Motor neuron (in vitro differentiated cells): ENCODE measurements at regions not wholly inside any gene's neighbourhood (a gene's known extent, or its start where the extent isn't known, plus 50 kb on each side); places are given as distances from the start of the nearest gene placed in this dataset.

Source experiments
- ATAC-seq, 8 experiments: fragments of 200-7000 bp; cut with Tn5 transposase; replicated peaks in 6 of 8; 2 replicates each; pipeline ENCODE4 v1.8.0; 2021; ENCODE audit warnings: mild to moderate bottlenecking in 8 of 8, moderate library complexity in 8 of 8
- H3K27ac ChIP-seq, 2 donors: fragments of 250-450 bp; sonication (Bioruptor Pico); 2 replicates each; pipeline ENCODE4 v1.9.0; 2021; ENCODE audit warnings: antibody characterized with exemption in 2 of 2, mild to moderate bottlenecking in 2 of 2, moderate library complexity in 1 of 2
- H3K4me1 ChIP-seq, 2 donors: fragments of 250-450 bp; sonication (Bioruptor Pico); replicated peaks in 1 of 2; 2 replicates each; pipeline ENCODE4 v1.6.1; 2021; ENCODE audit warnings: antibody characterized with exemption in 2 of 2, mild to moderate bottlenecking in 2 of 2, moderate library complexity in 1 of 2
- H3K4me3 ChIP-seq, 5 donors: fragments of 250-450 bp; sonication (Bioruptor Pico); 2 replicates each; pipeline ENCODE4 v1.9.0; 2021; ENCODE audit warnings: antibody characterized with exemption in 5 of 5, mild to moderate bottlenecking in 5 of 5, moderate library complexity in 4 of 5
- WGBS, 10 experiments: fragments of 450-650 bp; shearing (Covaris generic); methylation state at CpG; one replicate each; pipeline ENCODE4 v1.0.0; 2022; 5-methylcytosine and 5-hydroxymethylcytosine counted together
- in situ Hi-C, 9 experiments: fragments of 400-800 bp; cut with MboI; loops; one replicate each; pipeline ENCODE4 v1.15.0; 2021; ENCODE audit warnings: low sequenced_read_pairs in 9 of 9, low pct_unique_long_range_greater_than_20kb in 2 of 9; ENCODE audit not compliant: unreplicated experiment in 9 of 9

DNA sequence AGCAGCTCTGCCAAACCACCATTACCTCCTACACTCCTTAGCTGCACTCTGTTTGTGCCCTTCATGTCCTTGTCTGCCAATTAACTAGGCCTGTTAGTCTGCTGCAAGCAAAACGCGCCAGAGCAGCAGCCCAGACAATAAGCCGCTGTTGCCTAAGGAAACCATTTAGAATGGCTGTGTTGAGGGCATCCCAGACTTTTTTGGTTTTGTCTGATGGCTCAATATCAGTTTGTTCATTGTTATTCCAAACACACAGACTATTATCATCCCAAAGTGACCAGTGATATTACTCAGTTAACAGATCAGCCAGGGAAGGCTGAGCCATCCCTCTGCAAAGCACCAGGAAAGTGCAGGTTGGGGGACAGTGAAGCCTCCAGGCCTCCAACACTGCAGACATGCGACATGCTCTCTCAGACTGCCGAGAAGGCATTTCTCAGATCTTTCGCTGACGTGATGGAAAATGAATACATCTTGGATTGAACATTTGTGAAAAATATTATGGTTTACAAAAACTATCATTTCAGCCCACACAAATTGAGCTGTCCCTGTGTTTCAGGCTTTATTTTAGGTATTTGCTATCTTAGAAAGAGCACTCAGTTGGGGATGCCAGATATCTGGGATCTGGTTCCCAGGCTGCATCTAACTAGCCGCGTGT, 182.0 kb upstream of the HNRNPA3 start:
- Histone ChIP-seq H3K4me3 (no peak overlapping the region), H3K27ac (peak overlapping the region in 1 of 2 donors; percentile 49), H3K4me1 (peaks cover 25 to 42% of the 10 kb centered on the region in 2 donors)
- WGBS, 10 experiments: 42 to 100% (median 54%) methylated on average over 2 to 8 of the region's 9 CpGs; no CpG with 5 or more reads in 1 of the 10 experiments
- in situ Hi-C loops: no loop called here
- ATAC-seq: peak in 5 of 8 experiments; percentile 79 to 94 (median 88)

DNA sequence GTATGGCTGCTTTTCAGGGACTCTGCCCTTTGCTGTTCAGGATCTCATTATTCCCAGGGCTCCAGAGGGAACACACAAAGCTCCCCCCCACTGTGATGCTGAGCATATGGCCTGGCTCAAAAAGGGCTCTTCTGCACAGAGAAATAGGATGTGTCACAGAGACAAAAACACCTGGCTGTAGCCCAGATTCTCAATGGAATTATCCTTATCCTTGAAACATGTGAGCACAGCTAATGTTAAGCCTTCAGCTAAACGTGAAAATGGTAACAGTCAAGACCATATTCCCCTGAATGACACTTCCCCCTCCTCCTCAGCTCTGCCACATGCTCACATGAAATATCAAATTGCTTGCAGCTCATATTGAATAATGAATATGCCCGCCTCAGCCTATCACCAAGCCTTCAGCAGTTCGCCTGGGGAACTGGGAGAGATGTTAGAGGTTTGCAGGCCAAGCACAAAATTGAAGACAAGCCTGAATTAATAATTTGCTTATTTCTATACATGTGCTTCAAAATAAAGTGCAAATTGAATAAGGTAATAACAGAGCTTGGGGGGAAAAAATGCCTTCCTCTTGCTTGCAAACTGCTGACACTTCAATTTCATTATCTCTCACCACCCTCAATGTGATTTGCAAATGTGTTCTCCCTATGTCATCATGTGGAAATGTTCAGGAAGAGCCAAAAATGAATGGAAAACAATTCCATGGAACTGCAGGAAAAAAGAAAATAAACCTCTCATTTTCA, 181.0 kb upstream of the HNRNPA3 start:
- H3K4me3 ChIP-seq: no peak overlapping the region
- in situ Hi-C loops: no loop called here
- peaks cover 25 to 43% of the 10 kb centered on the region in 2 donors for H3K4me1 ChIP-seq
- peak overlapping the region; percentile 42 to 49 for H3K27ac ChIP-seq
- whole genome bisulfite sequencing, 10 experiments: 0 to 100% (median 48%) methylated on average over 1 to 3 of the region's 3 CpGs; no CpG with 5 or more reads in 2 of the 10 experiments
- peak; percentile 32 to 81 (median 76) for ATAC-seq

DNA sequence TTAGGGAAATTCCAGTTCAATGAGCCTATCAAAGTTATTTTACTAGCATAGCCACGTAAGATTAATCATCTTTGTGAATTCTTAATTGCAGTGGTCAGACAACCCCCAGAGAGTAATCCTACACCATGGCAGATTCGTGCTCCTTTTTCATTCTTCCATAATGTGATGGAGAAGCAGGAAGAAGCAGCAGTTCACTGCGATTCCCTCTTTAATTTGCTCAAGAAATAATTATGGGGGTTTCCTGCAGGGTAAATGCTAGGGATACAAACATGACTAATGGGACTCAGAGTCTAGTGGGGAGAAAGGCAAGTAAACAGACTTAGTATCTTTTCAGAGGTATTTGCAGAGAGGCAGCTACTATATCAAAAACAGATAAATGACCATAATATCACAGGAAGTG, 175.8 kb upstream of the HNRNPA3 start:
- in situ Hi-C loops: no loop called here
- H3K4me1 ChIP-seq: peaks cover 6 to 20% of the 10 kb centered on the region in 2 donors
- 0 to 83% (median 70%) methylated on average over 1 to 3 of the region's 3 CpGs for WGBS, 10 experiments
- no peak overlapping the region for H3K4me3 ChIP-seq
- peak in 2 of 8 experiments; percentile 8 to 19 for ATAC-seq
- no peak overlapping the region for H3K27ac ChIP-seq

DNA sequence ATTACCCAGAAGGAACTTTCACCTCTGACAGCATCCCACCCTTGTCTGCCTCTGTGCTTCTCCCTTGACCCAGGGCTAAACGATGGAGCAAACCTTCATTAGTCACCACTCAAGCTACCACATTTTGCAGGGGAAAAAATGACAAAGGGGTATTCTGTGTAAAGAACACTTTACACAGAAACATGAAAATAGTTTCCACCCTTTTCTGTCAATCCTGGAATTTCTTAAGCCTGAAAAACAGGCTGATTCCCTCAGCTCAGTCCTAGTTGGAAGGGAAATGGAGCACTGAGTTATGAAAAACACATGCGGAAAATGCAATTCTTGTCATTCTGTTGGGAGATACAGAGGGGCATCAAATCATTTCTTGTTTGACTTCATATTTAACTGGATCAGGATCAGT, 175.0 kb upstream of the HNRNPA3 start:
- in situ Hi-C loops: no loop called here
- ATAC-seq: no peak
- Histone ChIP-seq H3K27ac (no peak overlapping the region), H3K4me1 (peaks cover 2 to 19% of the 10 kb centered on the region in 2 donors), H3K4me3 (no peak overlapping the region)
- 0 to 100% (median 50%) methylated on average over 1 to 2 of the region's 2 CpGs; no CpG with 5 or more reads in 3 of the 10 experiments for WGBS, 10 experiments

GRCh38 chr2:177038787-177039484, 173.7 kb upstream of the HNRNPA3 start:
- in situ Hi-C loops: no loop called here
- ATAC-seq: peak in 1 of 8 experiments; percentile 25
- no peak overlapping the region for H3K27ac ChIP-seq
- no peak overlapping the region for H3K4me3 ChIP-seq
- 3 to 95% (median 72%) methylated on average over 4 to 14 of the region's 14 CpGs for WGBS, 10 experiments
- peaks cover 2 to 12% of the 10 kb centered on the region in 2 donors for H3K4me1 ChIP-seq

- Histone ChIP-seq H3K4me1 (peaks cover 2 to 12% of the 10 kb centered on the region in 2 donors), H3K4me3 (no peak overlapping the region), H3K27ac (no peak overlapping the region)
- no peak for ATAC-seq
- 10 to 100% (median 51%) methylated on average over 1 to 3 of the region's 3 CpGs for WGBS, 10 experiments
- in situ Hi-C loops: no loop called here
Measured at GRCh38 chr2:177042311-177042710, 170.3 kb upstream of the HNRNPA3 start.

DNA sequence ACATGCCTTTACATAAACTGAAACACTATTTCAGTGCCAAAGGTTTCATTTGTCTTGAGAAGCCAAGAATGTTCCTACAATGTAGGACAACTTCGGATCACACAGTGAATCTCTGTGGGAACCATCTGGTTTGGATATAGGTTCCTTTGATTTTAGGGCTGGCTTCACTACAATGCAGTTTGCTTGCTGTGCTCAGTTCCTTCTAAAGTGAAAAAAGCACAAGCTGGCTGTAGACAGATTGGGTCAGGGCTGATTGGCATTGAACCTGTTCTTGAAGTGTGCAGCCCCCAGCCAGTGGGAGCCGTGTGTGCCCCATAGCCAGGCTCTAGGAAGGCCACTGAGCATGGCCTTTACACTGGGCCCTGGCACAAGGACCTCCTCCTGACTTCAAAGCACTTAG, 167.9 kb upstream of the HNRNPA3 start:
- 0 to 83% (median 44%) methylated on average over 1 to 2 of the region's 2 CpGs; no CpG with 5 or more reads in 3 of the 10 experiments for WGBS, 10 experiments
- in situ Hi-C loops: no loop called here
- no peak for ATAC-seq

DNA sequence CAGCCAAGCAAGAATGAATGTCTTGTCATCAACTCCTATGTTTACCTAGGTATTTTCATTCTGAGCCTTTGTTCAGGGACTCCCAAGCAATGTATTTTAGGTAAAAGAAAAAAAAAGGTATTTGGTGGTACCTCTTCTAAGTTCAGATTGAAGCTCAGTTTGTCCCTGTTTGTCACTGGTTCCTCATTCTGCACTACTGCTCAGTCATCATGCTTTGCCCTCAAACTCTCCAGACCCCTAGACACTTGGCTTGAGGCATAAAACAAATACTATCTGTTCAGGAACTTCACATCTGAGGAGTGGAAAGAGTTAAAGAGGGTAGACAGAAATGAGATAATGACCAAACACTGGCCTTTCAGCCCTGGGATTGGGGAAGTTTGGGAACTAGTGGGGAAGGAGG, 163.6 kb upstream of the HNRNPA3 start:
- Histone ChIP-seq H3K27ac (no peak overlapping the region), H3K4me1 (peaks cover 14 to 20% of the 10 kb centered on the region in 2 donors), H3K4me3 (no peak overlapping the region)
- ATAC-seq: no peak
- in situ Hi-C loops: no loop called here

More for the DNA sequence above, 167.9 kb upstream of the HNRNPA3 start:
- Histone ChIP-seq H3K4me1 (peaks cover 2 to 10% of the 10 kb centered on the region in 2 donors), H3K4me3 (no peak overlapping the region), H3K27ac (no peak overlapping the region)

- in situ Hi-C loops: no loop called here
- H3K4me1 ChIP-seq: peaks cover 14 to 22% of the 10 kb centered on the region in 2 donors
- ATAC-seq: no peak
- H3K4me3 ChIP-seq: no peak overlapping the region
- H3K27ac ChIP-seq: no peak overlapping the region
- WGBS, 10 experiments: 0 to 100% (median 63%) methylated on average over 1 of the region's 1 CpG; no CpG with 5 or more reads in 2 of the 10 experiments
Measured at GRCh38 chr2:177051278-177051677, 161.3 kb upstream of the HNRNPA3 start.

DNA sequence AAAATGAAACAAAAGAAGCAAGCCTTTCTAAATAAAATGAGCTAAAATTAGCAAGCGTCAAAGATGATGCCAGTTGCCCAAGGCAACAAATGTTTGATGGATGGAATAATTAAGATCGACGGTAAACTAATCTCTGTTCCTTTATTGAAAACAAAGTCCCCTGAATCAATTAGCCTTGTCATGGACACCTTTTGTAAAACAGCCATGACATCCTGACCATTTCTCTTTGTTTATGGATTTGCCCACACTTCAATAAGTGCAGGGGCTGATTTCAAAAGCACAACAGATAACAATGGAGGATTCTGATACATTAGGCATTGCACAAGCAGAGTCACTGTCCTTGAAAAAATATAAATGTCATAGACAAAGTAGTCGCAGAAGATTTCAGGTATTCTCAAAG, 160.1 kb upstream of the HNRNPA3 start:
- WGBS, 10 experiments: 27 to 71% (median 48%) methylated on average over 2 to 4 of the region's 4 CpGs; no CpG with 5 or more reads in 1 of the 10 experiments
- Histone ChIP-seq H3K27ac (no peak overlapping the region), H3K4me3 (no peak overlapping the region), H3K4me1 (peaks cover 14 to 23% of the 10 kb centered on the region in 2 donors)
- in situ Hi-C loops: no loop called here
- peak in 3 of 8 experiments; percentile 19 to 45 (median 33) for ATAC-seq

- in situ Hi-C loops: no loop called here
- Histone ChIP-seq H3K4me1 (peaks cover 14 to 23% of the 10 kb centered on the region in 2 donors), H3K27ac (no peak overlapping the region), H3K4me3 (no peak overlapping the region)
- 17 to 83% (median 70%) methylated on average over 1 to 3 of the region's 3 CpGs; no CpG with 5 or more reads in 5 of the 10 experiments for WGBS, 10 experiments
- ATAC-seq: no peak
Measured at GRCh38 chr2:177053038-177053437, 159.6 kb upstream of the HNRNPA3 start.

DNA sequence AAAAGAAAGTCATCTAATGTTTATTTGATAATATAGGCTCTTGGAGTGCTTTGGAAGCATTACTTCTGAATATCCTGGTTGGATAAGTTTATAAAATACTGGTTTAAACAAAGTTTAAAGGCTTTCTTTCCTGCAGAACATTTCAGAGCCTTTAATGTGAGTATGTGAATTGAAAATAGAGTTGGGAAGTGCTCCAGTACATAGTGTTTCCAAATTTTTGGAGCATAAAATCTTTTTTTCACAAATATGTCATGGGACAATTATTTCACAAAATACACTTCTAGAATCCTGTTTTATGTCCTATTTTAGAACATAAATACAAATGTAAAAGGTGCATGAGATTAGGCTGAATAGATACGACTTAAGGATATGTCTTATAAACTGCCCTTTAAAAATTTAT, 158.9 kb upstream of the HNRNPA3 start:
- H3K27ac ChIP-seq: no peak overlapping the region
- H3K4me3 ChIP-seq: no peak overlapping the region
- WGBS, 10 experiments: 0 to 100% (median 33%) methylated on average over 1 of the region's 1 CpG; no CpG with 5 or more reads in 1 of the 10 experiments
- peaks cover 14 to 23% of the 10 kb centered on the region in 2 donors for H3K4me1 ChIP-seq
- ATAC-seq: no peak
- in situ Hi-C loops: no loop called here

DNA sequence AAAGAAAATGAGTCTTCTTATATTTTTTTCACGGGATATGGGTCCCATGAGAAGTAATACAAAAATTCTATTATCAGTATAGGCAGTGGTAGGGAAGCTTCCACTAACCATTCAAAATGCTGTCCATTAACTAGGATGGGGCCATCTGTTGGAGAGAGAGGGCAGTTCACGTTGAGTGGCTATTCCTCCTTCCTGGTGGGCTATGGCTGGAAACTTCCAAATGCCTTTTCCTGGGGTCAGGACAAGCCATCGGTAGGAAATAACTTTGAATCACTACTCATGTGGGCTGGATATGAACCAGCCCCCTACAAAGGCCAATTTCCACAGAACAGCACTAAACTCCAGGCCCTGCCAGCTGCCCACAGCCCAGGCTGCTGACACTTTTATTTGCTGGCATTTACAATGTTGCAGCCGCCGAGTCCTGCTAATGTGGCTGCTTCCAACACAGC, 156.1 kb upstream of the HNRNPA3 start:
- ATAC-seq: peak in 7 of 8 experiments; percentile 32 to 82 (median 53)

More for the DNA sequence above, 156.1 kb upstream of the HNRNPA3 start:
- peaks cover 14 to 23% of the 10 kb centered on the region in 2 donors for H3K4me1 ChIP-seq
- in situ Hi-C loops: no loop called here
- H3K4me3 ChIP-seq: no peak overlapping the region
- WGBS, 10 experiments: 10 to 89% (median 67%) methylated on average over 1 to 4 of the region's 5 CpGs; no CpG with 5 or more reads in 3 of the 10 experiments
- H3K27ac ChIP-seq: no peak overlapping the region
